ENCODE measurements at regions not wholly inside any gene's neighbourhood (a gene's known extent, or its start where the extent isn't known, plus 50 kb on each side); places are given as distances from the start of the nearest gene placed in this dataset.

DNA sequence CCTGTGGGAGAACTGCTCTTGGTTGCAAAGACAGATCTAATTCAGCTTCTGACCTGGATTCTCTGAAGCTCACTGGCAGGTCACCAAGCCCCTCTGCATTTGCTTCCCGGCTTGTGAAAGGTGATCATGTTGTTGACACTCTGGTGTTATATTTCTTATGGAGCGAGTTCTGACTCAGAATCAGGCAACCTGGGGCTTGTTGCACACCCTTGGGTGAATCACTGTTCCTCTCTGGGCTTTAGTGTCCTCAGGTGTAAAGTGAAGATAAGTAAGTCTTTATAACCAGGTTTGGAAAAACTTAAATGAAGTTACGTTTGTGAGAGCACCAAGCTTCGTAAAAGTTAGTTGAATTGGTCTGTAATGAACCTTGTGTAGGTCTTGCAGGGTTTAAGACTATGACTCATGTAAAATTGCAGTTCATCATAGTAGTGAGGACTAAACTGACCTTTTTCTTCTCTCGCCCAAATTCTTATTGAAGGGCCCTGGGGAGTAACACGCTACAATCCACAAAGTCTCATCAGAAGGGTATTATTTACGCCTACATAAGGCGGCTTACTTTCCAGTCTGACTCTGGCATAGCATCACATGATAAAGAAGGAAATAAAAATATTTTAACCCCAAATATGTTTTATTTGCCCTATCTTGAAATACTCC, 218.6 kb downstream of the TMEM38B start:
- TF ChIP-seq, protein P1, sequence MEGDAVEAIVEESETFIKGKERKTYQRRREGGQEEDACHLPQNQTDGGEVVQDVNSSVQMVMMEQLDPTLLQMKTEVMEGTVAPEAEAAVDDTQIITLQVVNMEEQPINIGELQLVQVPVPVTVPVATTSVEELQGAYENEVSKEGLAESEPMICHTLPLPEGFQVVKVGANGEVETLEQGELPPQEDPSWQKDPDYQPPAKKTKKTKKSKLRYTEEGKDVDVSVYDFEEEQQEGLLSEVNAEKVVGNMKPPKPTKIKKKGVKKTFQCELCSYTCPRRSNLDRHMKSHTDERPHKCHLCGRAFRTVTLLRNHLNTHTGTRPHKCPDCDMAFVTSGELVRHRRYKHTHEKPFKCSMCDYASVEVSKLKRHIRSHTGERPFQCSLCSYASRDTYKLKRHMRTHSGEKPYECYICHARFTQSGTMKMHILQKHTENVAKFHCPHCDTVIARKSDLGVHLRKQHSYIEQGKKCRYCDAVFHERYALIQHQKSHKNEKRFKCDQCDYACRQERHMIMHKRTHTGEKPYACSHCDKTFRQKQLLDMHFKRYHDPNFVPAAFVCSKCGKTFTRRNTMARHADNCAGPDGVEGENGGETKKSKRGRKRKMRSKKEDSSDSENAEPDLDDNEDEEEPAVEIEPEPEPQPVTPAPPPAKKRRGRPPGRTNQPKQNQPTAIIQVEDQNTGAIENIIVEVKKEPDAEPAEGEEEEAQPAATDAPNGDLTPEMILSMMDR (conservative IDR thresholded peaks at IDR 0.05; ENCODE audit: low read depth, low read length): no peak
- no peak for TF ChIP-seq EZH2phosphoT487 (IDR thresholded peaks at IDR 0.05; ENCODE audit: borderline replicate concordance, low read length)
- TF ChIP-seq EZH2 (IDR thresholded peaks at IDR 0.05; ENCODE audit: low read length, unreplicated experiment): no peak
